Smooth muscle cell (in vitro differentiated cells): ENCODE measurements at regions not wholly inside any gene's neighbourhood (a gene's known extent, or its start where the extent isn't known, plus 50 kb on each side); places are given as distances from the start of the nearest gene placed in this dataset.

ENCODE experiments used
- DNase-seq: peaks from one replicate; lab custom pipeline; 2025; ENCODE audit not compliant: unreplicated experiment; lab: John Stamatoyannopoulos, UW
- H2AFZ ChIP-seq: fragments of 200-600 bp; sonication (generic); 2 replicates; pipeline ENCODE4 v1.6.0; 2016; ENCODE audit warnings: antibody characterized with exemption, low read depth, mild to moderate bottlenecking
- H3F3A ChIP-seq: fragments of 200-600 bp; sonication (generic); 2 replicates; pipeline ENCODE4 v1.6.0; 2017; ENCODE audit warnings: antibody characterized with exemption, low read depth
- H3K27ac ChIP-seq: fragments of 200-600 bp; sonication (generic); 2 replicates; pipeline ENCODE4 v1.5.1; 2016; ENCODE audit warnings: low read depth, mild to moderate bottlenecking
- H3K27me3 ChIP-seq: fragments of 200-600 bp; sonication (generic); 2 replicates; pipeline ENCODE4 v1.6.1; 2016; ENCODE audit warnings: low read depth, mild to moderate bottlenecking
- H3K36me3 ChIP-seq: fragments of 200-600 bp; sonication (generic); 2 replicates; pipeline ENCODE4 v1.5.1; 2016; ENCODE audit warnings: low read depth
- H3K4me1 ChIP-seq: fragments of 200-600 bp; sonication (generic); 2 replicates; pipeline ENCODE4 v1.5.1; 2016; ENCODE audit warnings: low read depth
- H3K4me2 ChIP-seq: fragments of 200-600 bp; sonication (generic); 2 replicates; pipeline ENCODE4 v1.6.0; 2016; ENCODE audit warnings: mild to moderate bottlenecking
- H3K4me3 ChIP-seq: fragments of 200-600 bp; sonication (generic); 2 replicates; pipeline ENCODE4 v1.5.1; 2016; ENCODE audit warnings: mild to moderate bottlenecking
- H3K79me2 ChIP-seq: fragments of 200-600 bp; sonication (generic); 2 replicates; pipeline ENCODE4 v1.6.0; 2016; ENCODE audit warnings: low read depth, mild to moderate bottlenecking
- H3K9ac ChIP-seq: fragments of 200-600 bp; sonication (generic); 2 replicates; pipeline ENCODE4 v1.6.0; 2016; ENCODE audit warnings: low read depth
- H3K9me3 ChIP-seq: fragments of 200-600 bp; sonication (generic); replicated peaks from 2 replicates; pipeline ENCODE4 v1.5.1; 2016; ENCODE audit warnings: low read depth
- H4K20me1 ChIP-seq: fragments of 200-600 bp; sonication (generic); 2 replicates; pipeline ENCODE4 v1.6.0; 2016; ENCODE audit warnings: low read depth
- WGBS: methylation state at CpG from one replicate; pipeline ENCODE4 v1.1.7; 2016; ENCODE audit warnings: low lambda C conversion rate; 5-methylcytosine and 5-hydroxymethylcytosine counted together
- TF ChIP-seq, protein P1 (sequence below): fragments of 200-600 bp; sonication (generic); IDR thresholded peaks from 2 replicates; pipeline ENCODE4 v1.5.1; 2017; ENCODE audit warnings: borderline replicate concordance, mild to moderate bottlenecking, antibody characterized with exemption; ENCODE audit not compliant: insufficient read depth, poor library complexity, severe bottlenecking

GRCh38 chr1:229105822-229106525 lies 164.9 kb upstream of the RAB4A start:
- no peak for DNase-seq
- 90% methylated on average over 11 of the region's 11 CpGs for WGBS
- no peak overlapping the region for H3K27ac ChIP-seq
- H3K79me2 ChIP-seq, result no peaks in the 10 kb centered on the region
- H3K9ac ChIP-seq, result no peak overlapping the region
- no peaks in the 10 kb centered on the region for H3F3A ChIP-seq
- peaks cover 10% of the 10 kb centered on the region for H3K4me1 ChIP-seq
- H3K27me3 ChIP-seq, result no peaks in the 10 kb centered on the region
- no peaks in the 10 kb centered on the region for H3K36me3 ChIP-seq
- H2AFZ ChIP-seq, result no peak overlapping the region
- TF ChIP-seq, protein P1, sequence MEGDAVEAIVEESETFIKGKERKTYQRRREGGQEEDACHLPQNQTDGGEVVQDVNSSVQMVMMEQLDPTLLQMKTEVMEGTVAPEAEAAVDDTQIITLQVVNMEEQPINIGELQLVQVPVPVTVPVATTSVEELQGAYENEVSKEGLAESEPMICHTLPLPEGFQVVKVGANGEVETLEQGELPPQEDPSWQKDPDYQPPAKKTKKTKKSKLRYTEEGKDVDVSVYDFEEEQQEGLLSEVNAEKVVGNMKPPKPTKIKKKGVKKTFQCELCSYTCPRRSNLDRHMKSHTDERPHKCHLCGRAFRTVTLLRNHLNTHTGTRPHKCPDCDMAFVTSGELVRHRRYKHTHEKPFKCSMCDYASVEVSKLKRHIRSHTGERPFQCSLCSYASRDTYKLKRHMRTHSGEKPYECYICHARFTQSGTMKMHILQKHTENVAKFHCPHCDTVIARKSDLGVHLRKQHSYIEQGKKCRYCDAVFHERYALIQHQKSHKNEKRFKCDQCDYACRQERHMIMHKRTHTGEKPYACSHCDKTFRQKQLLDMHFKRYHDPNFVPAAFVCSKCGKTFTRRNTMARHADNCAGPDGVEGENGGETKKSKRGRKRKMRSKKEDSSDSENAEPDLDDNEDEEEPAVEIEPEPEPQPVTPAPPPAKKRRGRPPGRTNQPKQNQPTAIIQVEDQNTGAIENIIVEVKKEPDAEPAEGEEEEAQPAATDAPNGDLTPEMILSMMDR, result no peak
- H3K4me2 ChIP-seq, result no peak overlapping the region
- no peaks in the 10 kb centered on the region for H3K9me3 ChIP-seq
- H3K4me3 ChIP-seq, result no peak overlapping the region
- no peaks in the 10 kb centered on the region for H4K20me1 ChIP-seq

GRCh38 chr1:229106526-229107125 lies 164.3 kb upstream of the RAB4A start:
- Histone ChIP-seq H3K9me3 (no peaks in the 10 kb centered on the region), H3K27ac (no peak overlapping the region), H3K4me1 (peaks cover 3% of the 10 kb centered on the region), H3K9ac (no peak overlapping the region), H3K4me2 (no peak overlapping the region), H3K4me3 (no peak overlapping the region), H2AFZ (no peak overlapping the region), H3F3A (no peaks in the 10 kb centered on the region), H3K27me3 (no peaks in the 10 kb centered on the region), H3K79me2 (no peaks in the 10 kb centered on the region), H3K36me3 (no peaks in the 10 kb centered on the region), H4K20me1 (no peaks in the 10 kb centered on the region)
- TF ChIP-seq, protein P1, result no peak
- no peak for DNase-seq
- 96% methylated on average over 7 of the region's 7 CpGs for WGBS

DNA sequence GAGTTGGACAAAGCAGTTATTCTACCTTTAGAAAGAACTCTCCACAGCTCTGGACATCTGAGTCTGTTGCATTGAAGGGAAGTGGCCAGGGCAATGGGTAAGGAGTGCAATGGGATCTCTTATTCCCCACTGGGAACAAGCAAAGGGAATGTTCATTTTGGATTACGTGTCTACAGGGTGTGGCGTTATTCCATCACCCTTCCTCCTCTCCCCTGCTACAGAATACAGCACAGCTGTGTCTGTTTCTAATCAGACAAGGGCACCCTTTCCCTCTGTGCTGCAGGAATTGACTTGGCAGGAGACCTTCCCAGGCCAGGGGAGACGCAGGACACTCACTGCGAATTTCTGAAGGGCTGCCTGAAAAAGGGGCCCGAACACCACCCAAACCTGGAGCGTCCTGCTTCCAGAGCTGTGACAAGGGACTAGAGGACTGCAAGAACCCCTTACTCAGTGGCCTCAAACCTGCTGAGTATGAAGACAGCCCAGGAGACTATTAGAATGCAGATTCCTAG lies 163.6 kb upstream of the RAB4A start:
- Histone ChIP-seq H4K20me1 (no peaks in the 10 kb centered on the region), H2AFZ (no peak overlapping the region), H3K4me1 (no peaks in the 10 kb centered on the region), H3K36me3 (no peaks in the 10 kb centered on the region), H3K4me2 (no peak overlapping the region), H3K9ac (no peak overlapping the region), H3F3A (no peaks in the 10 kb centered on the region), H3K27ac (no peak overlapping the region), H3K79me2 (no peaks in the 10 kb centered on the region), H3K27me3 (no peaks in the 10 kb centered on the region), H3K9me3 (no peaks in the 10 kb centered on the region), H3K4me3 (no peak overlapping the region)
- WGBS, result 95% methylated on average over 6 of the region's 6 CpGs
- TF ChIP-seq, protein P1, result no peak
- DNase-seq, result no peak
